ENCODE measurements at regions not wholly inside any gene's neighbourhood (a gene's known extent, or its start where the extent isn't known, plus 50 kb on each side); places are given as distances from the start of the nearest gene placed in this dataset.

DNA sequence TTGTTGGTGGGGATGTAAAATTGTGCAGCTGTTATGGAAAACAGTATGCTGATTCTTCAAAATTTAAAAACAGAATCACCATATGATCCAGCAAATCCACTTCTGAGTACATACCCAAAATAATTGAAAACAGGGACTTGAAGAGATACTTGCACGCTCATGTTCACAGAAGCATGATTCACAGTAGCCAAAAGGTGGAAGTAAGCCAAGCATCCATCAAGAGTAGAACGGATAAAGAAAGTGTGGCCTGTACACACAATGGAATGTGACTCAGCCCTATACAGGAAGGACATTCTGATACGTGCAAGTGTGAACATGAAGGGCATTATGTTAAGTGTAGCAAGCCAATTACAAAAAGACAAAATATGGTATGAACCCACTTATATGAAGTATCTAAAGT is 696.7 kb upstream of the CELF2 start:
- H3K27me3 ChIP-seq (ENCODE audit: control insufficient read depth, insufficient read depth, low read length), result no peaks in the 10 kb centered on the region
- TF ChIP-seq, protein P1, sequence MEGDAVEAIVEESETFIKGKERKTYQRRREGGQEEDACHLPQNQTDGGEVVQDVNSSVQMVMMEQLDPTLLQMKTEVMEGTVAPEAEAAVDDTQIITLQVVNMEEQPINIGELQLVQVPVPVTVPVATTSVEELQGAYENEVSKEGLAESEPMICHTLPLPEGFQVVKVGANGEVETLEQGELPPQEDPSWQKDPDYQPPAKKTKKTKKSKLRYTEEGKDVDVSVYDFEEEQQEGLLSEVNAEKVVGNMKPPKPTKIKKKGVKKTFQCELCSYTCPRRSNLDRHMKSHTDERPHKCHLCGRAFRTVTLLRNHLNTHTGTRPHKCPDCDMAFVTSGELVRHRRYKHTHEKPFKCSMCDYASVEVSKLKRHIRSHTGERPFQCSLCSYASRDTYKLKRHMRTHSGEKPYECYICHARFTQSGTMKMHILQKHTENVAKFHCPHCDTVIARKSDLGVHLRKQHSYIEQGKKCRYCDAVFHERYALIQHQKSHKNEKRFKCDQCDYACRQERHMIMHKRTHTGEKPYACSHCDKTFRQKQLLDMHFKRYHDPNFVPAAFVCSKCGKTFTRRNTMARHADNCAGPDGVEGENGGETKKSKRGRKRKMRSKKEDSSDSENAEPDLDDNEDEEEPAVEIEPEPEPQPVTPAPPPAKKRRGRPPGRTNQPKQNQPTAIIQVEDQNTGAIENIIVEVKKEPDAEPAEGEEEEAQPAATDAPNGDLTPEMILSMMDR (IDR thresholded peaks at IDR 0.05; ENCODE audit: insufficient read depth, low read length, poor library complexity, severe bottlenecking), result no peak
- H3K4me3 ChIP-seq (ENCODE audit: low read depth, low read length), result no peak overlapping the region
- no peaks in the 10 kb centered on the region for H3K36me3 ChIP-seq (ENCODE audit: control insufficient read depth, insufficient read depth, low read length)
- DNase-seq (ENCODE audit: low read depth), result no peak

DNA sequence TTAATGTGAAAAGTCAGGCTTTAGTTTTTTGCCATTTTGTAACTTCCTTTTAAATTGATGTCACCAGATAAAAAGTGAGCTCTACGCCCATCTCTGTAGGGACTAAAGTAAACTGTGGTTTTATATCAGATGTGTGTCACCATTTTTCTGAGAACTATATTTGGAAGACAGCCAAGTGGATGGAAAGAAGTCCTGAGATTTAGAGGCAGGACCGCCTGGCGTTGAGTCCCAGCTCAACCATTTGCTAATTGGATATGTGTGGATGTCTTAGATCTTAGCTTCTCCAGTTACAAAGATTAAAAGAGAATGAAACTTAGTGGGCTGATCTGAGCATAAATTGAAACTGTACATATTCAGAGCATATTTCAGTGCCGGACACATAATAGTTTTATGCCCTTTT is 691.6 kb upstream of the CELF2 start:
- Histone ChIP-seq H3K36me3 (ENCODE audit: control insufficient read depth, insufficient read depth, low read length) (no peaks in the 10 kb centered on the region), H3K27me3 (ENCODE audit: control insufficient read depth, insufficient read depth, low read length) (no peaks in the 10 kb centered on the region), H3K4me3 (ENCODE audit: low read depth, low read length) (no peak overlapping the region)
- TF ChIP-seq, protein P1 (IDR thresholded peaks at IDR 0.05; ENCODE audit: insufficient read depth, low read length, poor library complexity, severe bottlenecking), result no peak
- no peak for DNase-seq (ENCODE audit: low read depth)

- H3K27me3 ChIP-seq (ENCODE audit: control insufficient read depth, insufficient read depth, low read length), result no peaks in the 10 kb centered on the region
- H3K4me3 ChIP-seq (ENCODE audit: low read depth, low read length), result no peak overlapping the region
- TF ChIP-seq, protein P1 (IDR thresholded peaks at IDR 0.05; ENCODE audit: insufficient read depth, low read length, poor library complexity, severe bottlenecking), result no peak
- no peak for DNase-seq (ENCODE audit: low read depth)
- H3K36me3 ChIP-seq (ENCODE audit: control insufficient read depth, insufficient read depth, low read length), result no peaks in the 10 kb centered on the region
These were observed 689.7 kb upstream of the CELF2 start for GRCh38 chr10:10327934-10328333.

DNA sequence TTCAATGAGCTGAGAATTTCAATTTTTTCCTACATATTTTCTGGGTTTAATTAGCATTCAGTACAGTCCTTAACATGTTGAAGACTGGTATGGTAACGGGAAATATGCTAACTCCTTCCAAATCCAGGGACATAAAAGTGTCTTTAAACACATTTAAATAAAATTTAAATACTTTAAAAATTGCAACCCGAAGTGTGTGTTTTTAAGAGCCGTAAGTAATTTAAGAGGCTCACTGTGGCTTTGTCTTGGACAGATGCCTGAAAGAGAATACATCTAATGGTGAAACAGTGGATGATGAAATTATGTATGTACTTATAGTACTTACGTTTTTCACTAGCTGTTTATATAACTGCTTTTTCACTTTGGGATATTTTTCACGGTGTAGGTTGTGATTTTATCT is 687.3 kb upstream of the CELF2 start:
- TF ChIP-seq, protein P1 (IDR thresholded peaks at IDR 0.05; ENCODE audit: insufficient read depth, low read length, poor library complexity, severe bottlenecking), result no peak
- Histone ChIP-seq H3K4me3 (ENCODE audit: low read depth, low read length) (no peak overlapping the region), H3K27me3 (ENCODE audit: control insufficient read depth, insufficient read depth, low read length) (no peaks in the 10 kb centered on the region), H3K36me3 (ENCODE audit: control insufficient read depth, insufficient read depth, low read length) (no peaks in the 10 kb centered on the region)
- no peak for DNase-seq (ENCODE audit: low read depth)

GRCh38 chr10:10332786-10333185 is 684.9 kb upstream of the CELF2 start:
- TF ChIP-seq, protein P1 (IDR thresholded peaks at IDR 0.05; ENCODE audit: insufficient read depth, low read length, poor library complexity, severe bottlenecking), result no peak
- H3K27me3 ChIP-seq (ENCODE audit: control insufficient read depth, insufficient read depth, low read length), result no peaks in the 10 kb centered on the region
- no peaks in the 10 kb centered on the region for H3K36me3 ChIP-seq (ENCODE audit: control insufficient read depth, insufficient read depth, low read length)
- no peak overlapping the region for H3K4me3 ChIP-seq (ENCODE audit: low read depth, low read length)
- no peak for DNase-seq (ENCODE audit: low read depth)

GRCh38 chr10:10333622-10334021 is 684.0 kb upstream of the CELF2 start:
- Histone ChIP-seq H3K27me3 (ENCODE audit: control insufficient read depth, insufficient read depth, low read length) (no peaks in the 10 kb centered on the region), H3K36me3 (ENCODE audit: control insufficient read depth, insufficient read depth, low read length) (no peaks in the 10 kb centered on the region), H3K4me3 (ENCODE audit: low read depth, low read length) (no peak overlapping the region)
- no peak for DNase-seq (ENCODE audit: low read depth)
- TF ChIP-seq, protein P1 (IDR thresholded peaks at IDR 0.05; ENCODE audit: insufficient read depth, low read length, poor library complexity, severe bottlenecking), result no peak

Data from kidney epithelial cell (primary cell).